Middle frontal gyrus (tissue), 1 donor: ENCODE measurements at regions not wholly inside any gene's neighbourhood (a gene's known extent, or its start where the extent isn't known, plus 50 kb on each side); places are given as distances from the start of the nearest gene placed in this dataset.
"Not testable (repeated sequence)": the region's sequence is repeated elsewhere in the genome, so short reads cannot be mapped to it uniquely, and the experiment has no call there.

Source experiments
- DNase-seq: peaks from one replicate; pipeline ENCODE4 v3.0.0-alpha.2; 2015; ENCODE audit warnings: low spot score; ENCODE audit errors: extremely low spot score

DNA sequence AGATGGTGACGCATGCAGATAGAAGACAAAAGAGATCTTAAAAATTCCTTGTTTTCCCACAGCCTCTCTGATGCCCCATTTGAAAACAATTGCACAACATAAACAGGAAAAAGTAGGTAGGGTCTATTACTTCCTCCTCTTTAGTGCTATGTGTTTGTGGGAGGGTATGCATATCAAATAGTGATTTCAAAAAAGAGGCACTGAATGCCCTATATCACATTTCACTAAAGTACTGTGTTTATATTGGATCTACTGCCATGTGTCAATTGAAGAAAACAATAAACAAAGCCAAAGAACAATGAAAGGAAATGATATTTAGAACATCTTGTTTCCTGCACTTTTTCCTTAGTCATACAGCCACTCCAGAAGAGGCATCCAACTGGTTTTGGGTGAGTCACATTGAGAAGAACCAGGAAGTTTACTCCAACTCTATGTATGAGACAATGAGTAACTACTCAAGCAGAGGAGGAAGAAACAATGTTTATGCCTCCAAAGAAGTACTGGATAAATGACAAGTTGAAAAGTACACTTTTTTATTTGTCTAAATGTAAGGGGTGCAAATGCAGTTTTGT, 583.6 kb downstream of the FBXO15 start:
- no peak for DNase-seq

DNA sequence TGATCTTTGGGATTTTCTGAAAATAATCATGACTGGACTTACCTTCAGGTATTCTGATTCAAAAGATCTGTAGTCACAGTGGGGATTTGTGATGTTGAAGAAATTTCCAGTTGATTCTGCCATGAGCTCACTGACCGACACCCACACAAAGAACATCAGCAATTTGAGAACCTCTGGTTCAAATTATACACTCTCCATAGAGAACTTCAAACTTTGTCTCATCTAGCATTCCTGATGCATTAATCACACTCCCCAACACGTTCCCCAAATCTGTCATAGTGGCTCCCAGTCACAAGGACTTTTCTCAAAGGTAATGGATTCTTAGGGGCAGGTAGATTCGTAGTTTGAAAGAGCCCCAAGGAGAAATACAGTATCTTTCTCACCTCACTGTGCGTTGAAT, 584.3 kb downstream of the FBXO15 start:
- DNase-seq, result no peak

DNA sequence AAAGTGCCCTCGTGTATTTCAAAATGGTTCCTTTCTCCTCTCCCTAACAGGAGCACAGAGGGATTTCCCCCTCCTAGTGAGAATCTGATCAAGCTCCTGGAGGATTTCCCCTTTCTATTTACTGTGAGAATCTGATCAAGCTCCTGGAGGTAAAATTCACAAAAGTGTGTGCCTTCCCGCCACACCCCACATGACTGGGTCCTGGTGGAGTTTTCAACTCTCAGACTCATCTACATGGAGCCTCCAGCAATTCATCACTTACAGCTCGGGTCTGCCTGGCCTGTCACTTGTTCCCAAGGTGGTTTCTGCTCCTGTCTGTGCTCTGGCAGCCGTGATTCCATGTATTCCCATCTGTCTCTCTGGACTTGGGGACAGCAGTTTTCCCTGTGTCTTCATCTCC, 590.7 kb downstream of the FBXO15 start:
- no peak for DNase-seq

DNA sequence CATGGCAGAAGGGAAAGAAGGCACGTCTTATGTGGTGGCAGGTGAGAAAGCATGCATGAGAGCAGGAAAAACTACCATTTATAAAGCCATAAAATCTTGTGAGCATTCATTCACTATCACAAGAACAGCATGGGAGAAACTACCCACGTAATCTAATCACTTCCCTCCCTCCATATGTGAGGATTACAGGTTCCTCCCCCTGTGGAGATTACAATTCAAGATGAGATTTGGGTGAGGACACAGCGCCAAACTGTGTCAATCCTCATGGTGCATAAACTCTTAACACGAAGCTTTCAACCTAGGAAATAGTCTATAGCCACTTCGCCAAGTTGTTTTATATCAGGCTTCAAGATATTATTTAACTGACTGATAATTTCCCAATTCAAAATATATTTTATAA, 595.5 kb downstream of the FBXO15 start:
- no peak for DNase-seq

DNA sequence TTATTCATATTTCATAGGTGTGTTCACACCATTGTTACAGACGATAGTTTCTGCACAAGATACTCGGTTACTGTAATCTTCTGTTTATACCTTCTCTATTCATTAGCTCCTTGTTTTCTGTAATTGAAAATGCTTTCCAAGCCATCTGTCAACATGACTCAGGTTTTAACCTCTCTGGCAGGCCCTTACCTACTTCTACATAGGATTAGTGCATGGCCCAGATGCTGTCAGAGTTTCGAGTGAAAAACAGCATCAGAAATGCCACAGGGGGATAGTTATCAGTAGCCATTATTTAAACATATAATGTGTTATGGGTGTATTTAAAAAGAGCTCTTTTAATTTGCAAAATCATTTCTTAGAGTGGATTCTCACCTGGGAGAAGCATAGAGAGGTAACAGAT, 596.4 kb downstream of the FBXO15 start:
- DNase-seq, result no peak

DNA sequence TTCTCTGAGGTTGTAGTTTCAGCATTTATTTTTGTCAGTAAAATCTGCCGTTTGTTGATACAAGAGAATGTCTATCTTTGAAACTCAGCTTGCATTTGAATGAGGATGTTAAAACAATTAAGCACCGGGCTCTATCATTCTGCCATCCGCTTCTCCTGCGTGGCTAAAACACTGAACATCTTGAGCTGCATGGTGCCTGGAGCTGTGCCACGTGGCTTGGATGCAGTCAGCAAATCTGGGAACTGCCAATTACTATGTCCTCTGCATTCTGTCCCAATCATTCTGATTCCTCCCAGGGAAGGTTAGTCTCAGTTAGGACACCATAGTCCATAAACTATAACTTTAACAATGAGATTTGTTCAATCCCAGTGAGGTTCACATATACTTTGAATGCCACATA, 598.4 kb downstream of the FBXO15 start:
- DNase-seq, result no peak

DNA sequence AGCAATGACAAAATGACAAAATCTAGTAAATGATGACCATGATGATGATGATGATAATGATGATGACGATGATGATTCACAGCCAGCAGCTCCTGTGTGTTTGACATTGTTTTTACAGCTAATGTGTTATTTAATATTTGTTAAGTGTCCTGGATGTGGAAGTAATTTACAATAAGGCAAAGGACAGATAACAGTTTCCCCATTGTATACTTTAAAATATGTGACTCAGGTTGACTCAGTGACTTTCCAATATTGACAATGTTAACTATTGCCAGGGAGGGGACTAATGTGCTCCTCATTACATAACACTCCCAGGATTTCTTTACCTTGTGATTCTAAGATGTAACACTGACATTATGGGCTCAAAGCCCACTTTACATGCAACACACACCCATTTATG, 602.2 kb downstream of the FBXO15 start:
- DNase-seq, result no peak

DNA sequence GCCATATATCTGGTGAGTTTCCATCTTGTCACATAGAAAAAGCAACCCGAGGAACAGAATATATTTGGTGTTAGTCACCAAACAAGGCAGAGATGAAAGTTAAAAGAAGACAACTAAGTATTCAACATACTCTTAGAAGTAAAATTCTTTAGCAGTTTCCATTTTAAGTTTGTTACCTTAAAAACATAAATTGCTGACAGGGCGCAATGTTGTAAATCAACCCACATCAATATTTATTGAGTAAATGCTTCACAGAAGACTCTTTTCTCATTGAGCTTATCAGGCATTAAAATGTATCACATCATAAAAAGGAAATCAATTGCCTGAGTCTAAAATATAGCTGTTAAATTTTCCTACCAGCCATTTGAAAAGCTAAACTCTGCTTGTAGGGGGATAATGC, 603.0 kb downstream of the FBXO15 start:
- no peak for DNase-seq

DNA sequence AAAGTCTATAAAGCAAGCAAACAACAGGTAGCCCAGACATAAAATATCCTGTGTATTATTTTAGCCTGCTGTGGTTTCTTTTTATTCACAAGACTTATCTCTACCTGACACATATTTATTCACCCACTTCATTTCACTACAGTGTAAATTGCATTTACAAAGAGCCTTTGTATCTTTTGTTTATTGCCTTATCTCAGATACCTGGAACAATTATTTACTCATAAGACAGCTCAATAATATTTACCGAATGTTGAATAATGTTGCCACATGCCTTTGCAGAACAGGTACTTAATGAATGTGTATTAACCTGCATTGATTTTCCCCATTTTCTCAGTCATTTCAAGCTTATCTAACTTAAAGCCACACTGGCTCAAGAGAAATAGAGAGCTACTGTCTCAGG, 603.6 kb downstream of the FBXO15 start:
- no peak for DNase-seq

DNA sequence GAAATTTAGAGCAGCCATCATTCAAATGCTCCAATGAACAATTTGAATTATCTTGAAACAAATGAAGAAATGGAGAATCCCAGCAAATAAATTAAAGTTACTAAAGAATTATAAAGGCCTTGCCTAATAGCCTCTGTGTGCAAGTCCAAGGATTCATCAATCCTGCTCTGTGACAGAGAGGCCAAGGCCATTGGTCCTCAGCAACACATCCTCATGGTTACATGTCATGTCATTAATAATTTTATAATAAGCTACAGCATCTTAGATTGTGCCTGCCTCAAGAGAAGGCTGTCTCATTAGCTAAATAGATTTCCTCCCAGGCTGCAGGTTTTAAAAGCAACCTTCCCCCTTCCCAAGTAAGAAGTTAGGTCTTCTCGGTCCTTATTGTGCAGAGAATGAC, 611.6 kb downstream of the FBXO15 start:
- no peak for DNase-seq

DNA sequence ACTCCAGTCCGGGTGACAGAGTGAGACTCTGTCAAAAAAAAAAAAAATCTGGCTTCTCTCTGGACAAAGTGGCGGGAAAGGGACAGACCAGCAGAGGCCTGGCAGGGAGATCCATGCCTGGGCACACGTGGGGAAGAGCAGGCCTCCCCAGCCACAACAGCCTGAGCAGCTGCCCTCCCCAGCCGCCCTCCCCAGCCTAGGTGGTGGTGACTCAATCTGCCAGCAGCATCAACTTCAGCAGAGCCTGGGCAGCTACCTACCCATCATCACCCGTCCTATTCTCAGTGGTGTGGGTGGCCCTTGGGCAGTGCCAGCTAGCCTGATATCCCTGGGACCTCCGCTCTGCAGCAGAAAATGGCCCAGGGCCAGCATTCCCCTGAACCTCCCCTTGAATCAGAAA, 612.4 kb downstream of the FBXO15 start:
- DNase-seq, result no peak

DNA sequence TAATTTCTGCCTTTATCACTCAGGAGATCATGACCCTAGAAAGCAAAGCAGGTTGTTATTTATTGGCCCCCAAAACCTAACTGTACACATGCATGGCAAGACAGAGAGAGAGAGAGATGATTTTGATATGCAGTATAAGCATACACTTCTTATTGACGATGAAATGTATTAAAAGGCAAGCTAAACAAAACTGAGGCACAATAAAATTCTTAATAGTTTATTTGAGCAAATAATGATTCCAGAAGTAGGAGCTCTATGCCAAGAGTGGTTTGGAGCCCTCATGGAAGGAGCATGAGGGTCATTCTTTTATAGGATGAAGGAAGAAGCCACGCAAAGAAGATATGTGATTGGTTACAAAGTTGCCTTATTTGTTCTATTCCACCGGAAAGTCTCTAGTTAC, 616.0 kb downstream of the FBXO15 start:
- no peak for DNase-seq

DNA sequence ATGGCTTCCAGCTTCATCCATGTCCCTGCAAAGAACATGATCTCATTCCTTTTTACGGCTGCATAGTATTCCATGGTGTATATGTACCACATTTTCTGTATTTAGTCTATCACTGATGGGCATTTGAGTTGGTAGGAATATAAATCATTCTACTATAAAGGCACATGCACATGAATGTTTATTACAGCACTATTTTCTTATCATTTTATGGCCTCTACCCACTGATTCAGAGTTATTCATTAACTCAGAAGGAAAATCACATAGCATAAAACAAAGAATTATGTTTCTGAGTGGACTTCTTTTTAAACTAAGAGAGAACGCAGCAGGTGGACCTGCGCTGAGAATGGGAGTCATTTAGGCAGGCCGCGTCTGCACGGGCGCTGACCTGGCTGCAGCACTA, 619.6 kb downstream of the FBXO15 start:
- no peak for DNase-seq

DNA sequence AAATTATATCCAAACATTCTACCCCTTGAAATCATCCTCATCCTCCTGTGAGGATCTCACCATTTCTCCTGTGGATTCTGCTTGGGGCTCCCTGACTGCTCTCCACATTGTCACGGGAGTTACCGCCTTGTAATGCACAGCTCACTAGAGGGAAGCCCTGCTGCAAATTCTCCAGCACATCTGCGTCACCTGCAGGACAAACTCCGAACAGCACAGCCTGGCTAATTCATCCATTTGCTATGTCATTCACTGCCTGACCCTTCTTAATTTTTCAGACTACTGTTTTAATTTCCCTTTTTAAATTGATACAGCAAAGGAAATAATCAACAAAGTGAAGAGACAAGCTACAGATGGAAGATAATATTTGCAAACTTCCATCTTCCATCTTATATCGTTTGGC, 627.4 kb downstream of the FBXO15 start:
- no peak for DNase-seq

DNA sequence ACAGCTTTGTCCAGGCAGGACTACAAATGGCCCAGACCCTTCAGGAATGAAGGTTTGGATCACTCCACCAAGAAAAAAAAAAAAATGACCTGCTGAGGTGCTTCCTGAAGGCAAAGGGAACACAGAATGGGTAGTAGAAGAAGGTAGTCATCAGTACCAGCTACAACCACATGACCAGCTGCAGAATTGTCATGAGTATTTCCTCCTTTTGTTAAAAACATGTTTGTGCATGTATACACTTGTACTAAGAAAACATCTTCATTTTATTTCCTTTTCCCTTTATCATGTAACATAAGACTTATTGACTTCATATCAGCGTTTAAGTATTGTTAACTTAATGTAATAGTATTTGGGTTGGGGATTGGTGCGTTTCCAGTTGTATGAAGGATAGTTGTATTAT, 631.6 kb downstream of the FBXO15 start:
- not testable (repeated sequence) for DNase-seq

DNA sequence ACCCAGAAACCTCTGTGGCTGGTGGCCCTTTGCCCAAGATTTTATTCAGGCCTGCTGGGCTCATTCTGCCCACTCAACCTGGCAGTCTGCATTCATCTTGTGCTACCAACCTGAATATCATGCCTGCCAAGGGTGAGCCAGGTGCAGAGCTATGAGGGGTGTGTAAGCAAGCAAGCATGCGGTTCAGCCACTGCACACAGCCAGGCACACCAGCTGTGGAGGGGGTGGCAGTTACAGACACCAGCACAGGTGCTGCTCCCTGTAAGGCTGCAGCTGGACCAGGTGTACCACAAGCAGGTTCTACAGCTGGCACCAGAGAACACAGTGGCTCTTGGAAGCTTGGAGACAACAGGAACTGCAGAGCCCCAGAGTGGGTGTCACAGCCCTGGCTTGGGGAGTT, 633.2 kb downstream of the FBXO15 start:
- DNase-seq, result no peak

DNA sequence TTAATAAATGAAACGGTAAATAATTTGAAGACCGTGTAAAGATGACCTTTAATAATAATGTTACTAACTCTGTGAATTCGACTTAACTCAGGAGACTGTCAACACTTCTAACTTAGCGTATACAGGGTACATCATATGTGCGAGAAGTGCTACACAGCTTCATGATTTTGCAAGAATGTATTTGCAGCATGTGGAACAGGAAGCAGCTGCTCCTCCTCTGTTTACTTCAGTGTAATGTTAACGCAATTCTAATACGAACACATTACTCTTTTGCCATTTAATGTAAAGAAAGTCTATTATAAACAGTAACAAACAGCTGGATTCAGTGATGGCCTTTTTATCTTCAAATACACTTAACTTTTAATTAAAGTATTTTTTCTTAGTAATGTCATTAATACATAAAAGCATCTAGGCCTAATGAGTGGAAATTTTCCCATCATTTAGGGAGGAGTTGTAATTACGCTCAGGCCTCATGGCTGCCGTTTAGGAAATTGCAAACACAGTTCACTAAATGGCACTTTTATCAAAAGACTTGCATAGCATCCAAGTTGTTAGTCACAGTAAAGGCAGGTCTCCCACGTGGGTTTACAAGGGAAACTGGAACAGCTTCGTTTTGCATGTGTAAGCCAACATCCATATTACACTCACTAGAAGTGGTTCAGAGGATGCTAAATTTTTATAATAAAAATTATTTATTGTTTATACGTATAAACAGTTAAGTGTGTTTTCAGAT, 635.7 kb downstream of the FBXO15 start:
- DNase-seq, result no peak

DNA sequence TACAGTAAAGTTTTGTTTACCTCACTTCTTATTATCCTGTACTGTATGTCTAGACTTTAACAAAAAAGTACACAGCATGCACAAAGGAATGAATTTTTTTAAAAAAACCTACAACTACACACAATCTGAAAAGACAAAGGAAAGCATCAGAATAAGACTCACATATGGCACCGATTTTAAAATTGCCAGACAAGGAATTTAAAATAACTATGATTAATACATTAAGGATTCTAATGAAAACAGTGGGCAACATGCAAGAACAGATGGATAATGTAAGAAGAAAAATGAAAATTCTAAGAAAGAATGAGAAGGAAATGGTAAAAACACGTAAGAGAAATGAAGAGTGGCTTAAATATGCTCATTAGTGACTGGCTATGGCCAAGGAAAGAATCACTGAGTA, 638.2 kb downstream of the FBXO15 start:
- DNase-seq, result no peak

DNA sequence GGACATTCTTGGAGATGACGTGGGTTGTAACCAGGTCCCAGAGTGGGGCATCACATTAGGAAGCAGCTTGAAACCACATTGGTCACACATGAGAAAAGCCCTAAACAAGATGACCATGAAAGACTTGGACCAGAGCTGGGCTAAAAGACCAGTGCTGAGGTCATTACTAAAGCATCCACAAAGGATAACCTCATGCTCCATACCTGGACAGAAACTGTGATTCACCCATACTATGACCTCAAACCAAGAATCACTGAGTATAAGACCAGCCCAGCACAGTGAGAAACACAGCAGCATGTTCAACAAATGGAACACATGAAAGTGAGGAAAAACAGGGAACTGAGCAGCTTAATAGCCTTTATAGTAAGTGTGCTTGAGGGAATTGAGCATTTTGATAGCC, 635.5 kb upstream of the NETO1 start:
- DNase-seq, result no peak

DNA sequence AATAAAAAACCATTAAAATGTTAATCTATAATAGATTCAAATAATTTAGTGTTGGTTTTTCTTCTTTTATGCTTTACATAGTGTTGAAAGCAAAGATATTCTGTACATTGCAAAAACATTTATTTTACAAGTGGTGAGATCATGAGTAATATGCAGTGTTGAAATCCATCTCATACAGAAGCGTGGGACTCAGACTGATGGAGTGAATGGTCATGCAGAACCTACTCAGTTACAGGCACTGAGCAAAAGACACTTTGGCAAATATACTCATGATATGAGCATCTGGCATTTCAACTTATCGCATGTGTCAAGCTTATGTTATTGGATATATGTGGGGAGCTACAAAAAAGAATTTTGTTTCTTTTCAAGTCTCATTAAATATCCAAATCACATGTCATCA, 620.2 kb upstream of the NETO1 start:
- no peak for DNase-seq

DNA sequence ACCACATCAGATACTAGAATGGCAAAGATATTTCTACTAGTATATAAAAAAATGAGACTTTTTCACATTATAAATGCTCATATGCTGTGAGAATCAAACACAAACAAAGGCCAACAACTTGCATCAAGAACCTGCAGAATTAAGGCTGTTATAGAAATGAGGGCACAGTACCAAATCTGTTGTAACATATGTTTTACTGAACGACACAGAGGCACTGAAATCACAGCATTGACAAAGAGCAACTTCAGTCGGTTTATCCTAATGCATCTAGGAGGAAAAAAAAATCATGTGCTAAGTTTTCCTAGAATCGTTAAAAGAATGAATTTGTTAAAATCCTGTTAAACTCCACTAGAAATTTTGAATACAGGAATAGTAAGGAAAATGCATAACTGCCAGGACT, 617.4 kb upstream of the NETO1 start:
- no peak for DNase-seq

DNA sequence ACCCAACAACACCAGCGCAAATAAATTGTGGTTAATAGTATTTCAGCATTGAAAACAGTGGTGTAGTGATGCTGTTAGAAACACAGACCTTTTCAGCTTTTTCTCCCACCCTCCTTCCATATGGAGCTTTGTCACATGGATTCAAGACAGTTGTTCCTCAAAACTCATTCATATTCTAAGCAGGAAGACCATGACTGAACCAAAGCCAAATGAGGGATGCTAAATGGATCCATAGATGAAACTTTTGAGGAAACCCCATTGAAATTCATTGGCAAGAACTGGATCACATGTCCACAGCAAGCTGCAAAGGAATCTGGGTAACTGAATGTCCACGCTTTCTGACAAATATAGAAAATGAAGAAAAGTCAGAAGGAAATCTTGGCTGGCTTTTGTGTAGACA, 615.1 kb upstream of the NETO1 start:
- no peak for DNase-seq

DNA sequence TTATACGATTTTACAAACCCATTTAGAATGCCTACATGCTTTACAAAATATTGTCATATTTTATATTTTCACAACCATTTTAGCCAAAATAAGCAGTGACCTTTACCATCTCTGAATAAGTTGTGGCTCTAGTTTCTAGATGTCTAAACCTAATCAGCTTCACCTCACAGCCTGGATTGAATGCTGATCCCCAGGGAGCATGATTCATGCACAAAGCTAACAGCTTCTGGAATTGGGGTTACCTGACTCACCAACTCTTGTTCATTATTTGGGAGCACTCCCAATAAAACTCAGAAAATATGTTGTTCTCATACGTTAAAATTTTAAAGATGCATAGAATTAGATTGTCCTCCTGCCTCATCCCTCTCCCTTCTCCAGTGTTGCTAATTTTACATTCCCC, 611.7 kb upstream of the NETO1 start:
- DNase-seq, result no peak

DNA sequence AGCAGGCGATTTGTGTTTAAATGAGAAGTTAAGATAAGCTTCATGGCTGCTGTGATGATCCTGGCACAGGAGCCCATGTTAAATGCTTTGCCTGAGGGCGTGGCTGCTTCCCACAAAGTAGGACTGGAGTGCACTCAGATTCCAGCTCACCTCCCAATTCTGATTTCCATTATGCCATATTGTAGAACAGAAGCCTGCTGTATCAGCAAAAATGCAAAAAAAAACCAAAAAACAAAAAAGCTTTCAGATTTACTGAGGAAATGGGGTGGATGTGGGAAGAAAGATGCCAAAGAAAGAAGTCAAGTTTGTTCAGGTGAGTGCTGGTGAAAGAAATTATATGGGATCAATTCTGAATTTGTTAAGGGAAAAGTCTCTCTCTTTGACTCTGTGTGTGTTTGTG, 610.4 kb upstream of the NETO1 start:
- no peak for DNase-seq
